ENCODE measurements at regions not wholly inside any gene's neighbourhood (a gene's known extent, or its start where the extent isn't known, plus 50 kb on each side); places are given as distances from the start of the nearest gene placed in this dataset.

DNA sequence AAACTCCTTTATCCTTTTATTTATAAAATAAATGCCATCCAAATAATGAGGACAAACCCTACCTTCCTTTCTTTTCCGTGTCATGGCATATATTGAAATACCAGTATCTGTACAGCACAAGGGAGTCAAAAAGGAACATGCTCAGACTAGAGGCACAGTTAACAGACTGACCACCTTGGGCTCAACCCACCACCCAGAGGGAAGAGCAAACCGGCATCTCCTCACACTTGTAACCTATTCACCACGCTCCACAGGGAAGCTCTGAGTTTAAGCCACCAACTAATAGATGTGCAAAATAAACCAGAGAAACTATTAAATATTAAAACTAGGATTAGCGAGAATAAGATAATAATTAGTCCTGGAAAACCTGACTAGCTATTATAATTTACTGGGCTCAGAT is 112.7 kb downstream of the SIPA1L2 start:
- Histone ChIP-seq H3K4me3 (replicated peaks; ENCODE audit: insufficient read depth, low read length) (no peak overlapping the region), H3K27ac (replicated peaks) (no peak overlapping the region), H3K27me3 (ENCODE audit: insufficient read depth, poor library complexity, severe bottlenecking) (no peaks in the 10 kb centered on the region)
- TF ChIP-seq POLR2AphosphoS5 (IDR thresholded peaks at IDR 0.05; ENCODE audit: low read depth) (no peak), GABPA (IDR thresholded peaks at IDR 0.05; ENCODE audit: low read depth) (no peak), SPI1 (IDR thresholded peaks at IDR 0.05; ENCODE audit: borderline replicate concordance, low read depth) (no peak)
- TF ChIP-seq, protein P1, sequence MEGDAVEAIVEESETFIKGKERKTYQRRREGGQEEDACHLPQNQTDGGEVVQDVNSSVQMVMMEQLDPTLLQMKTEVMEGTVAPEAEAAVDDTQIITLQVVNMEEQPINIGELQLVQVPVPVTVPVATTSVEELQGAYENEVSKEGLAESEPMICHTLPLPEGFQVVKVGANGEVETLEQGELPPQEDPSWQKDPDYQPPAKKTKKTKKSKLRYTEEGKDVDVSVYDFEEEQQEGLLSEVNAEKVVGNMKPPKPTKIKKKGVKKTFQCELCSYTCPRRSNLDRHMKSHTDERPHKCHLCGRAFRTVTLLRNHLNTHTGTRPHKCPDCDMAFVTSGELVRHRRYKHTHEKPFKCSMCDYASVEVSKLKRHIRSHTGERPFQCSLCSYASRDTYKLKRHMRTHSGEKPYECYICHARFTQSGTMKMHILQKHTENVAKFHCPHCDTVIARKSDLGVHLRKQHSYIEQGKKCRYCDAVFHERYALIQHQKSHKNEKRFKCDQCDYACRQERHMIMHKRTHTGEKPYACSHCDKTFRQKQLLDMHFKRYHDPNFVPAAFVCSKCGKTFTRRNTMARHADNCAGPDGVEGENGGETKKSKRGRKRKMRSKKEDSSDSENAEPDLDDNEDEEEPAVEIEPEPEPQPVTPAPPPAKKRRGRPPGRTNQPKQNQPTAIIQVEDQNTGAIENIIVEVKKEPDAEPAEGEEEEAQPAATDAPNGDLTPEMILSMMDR (IDR thresholded peaks at IDR 0.05; ENCODE audit: insufficient read depth, low read length) = no peak
- TF ChIP-seq, protein P2, sequence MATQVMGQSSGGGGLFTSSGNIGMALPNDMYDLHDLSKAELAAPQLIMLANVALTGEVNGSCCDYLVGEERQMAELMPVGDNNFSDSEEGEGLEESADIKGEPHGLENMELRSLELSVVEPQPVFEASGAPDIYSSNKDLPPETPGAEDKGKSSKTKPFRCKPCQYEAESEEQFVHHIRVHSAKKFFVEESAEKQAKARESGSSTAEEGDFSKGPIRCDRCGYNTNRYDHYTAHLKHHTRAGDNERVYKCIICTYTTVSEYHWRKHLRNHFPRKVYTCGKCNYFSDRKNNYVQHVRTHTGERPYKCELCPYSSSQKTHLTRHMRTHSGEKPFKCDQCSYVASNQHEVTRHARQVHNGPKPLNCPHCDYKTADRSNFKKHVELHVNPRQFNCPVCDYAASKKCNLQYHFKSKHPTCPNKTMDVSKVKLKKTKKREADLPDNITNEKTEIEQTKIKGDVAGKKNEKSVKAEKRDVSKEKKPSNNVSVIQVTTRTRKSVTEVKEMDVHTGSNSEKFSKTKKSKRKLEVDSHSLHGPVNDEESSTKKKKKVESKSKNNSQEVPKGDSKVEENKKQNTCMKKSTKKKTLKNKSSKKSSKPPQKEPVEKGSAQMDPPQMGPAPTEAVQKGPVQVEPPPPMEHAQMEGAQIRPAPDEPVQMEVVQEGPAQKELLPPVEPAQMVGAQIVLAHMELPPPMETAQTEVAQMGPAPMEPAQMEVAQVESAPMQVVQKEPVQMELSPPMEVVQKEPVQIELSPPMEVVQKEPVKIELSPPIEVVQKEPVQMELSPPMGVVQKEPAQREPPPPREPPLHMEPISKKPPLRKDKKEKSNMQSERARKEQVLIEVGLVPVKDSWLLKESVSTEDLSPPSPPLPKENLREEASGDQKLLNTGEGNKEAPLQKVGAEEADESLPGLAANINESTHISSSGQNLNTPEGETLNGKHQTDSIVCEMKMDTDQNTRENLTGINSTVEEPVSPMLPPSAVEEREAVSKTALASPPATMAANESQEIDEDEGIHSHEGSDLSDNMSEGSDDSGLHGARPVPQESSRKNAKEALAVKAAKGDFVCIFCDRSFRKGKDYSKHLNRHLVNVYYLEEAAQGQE (IDR thresholded peaks at IDR 0.05; ENCODE audit: insufficient replicate concordance, low read depth) = no peak
- no peak for DNase-seq (ENCODE audit: low read depth in 1 of 2, low spot score in 1 of 2)

DNA sequence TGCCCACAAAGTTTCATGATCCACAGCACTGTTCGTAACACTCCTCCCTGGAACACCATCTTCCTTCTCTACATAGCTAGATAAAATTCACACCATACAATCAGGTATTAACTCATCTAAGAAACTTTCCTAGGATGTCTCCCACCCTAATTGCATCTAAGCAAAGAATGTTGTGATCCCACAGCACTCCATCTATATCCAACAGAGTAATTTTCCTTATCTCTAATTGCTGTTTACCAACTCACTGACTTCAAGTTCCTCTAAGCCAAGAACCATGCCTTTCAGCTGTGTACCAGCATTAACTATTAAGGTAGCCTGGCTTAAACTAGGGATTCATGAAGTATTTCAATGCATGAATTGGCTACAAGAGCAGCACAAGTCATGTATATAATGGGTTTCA is 114.2 kb downstream of the SIPA1L2 start:
- H3K27ac ChIP-seq (replicated peaks) = no peak overlapping the region
- no peak for DNase-seq (ENCODE audit: low read depth in 1 of 2, low spot score in 1 of 2)
- H3K27me3 ChIP-seq (ENCODE audit: insufficient read depth, poor library complexity, severe bottlenecking) = no peaks in the 10 kb centered on the region
- TF ChIP-seq GABPA (IDR thresholded peaks at IDR 0.05; ENCODE audit: low read depth) (no peak), SPI1 (IDR thresholded peaks at IDR 0.05; ENCODE audit: borderline replicate concordance, low read depth) (no peak), POLR2AphosphoS5 (IDR thresholded peaks at IDR 0.05; ENCODE audit: low read depth) (no peak)
- TF ChIP-seq, protein P1 (IDR thresholded peaks at IDR 0.05; ENCODE audit: insufficient read depth, low read length) = no peak
- TF ChIP-seq, protein P2 (IDR thresholded peaks at IDR 0.05; ENCODE audit: insufficient replicate concordance, low read depth) = no peak
- no peak overlapping the region for H3K4me3 ChIP-seq (replicated peaks; ENCODE audit: insufficient read depth, low read length)

DNA sequence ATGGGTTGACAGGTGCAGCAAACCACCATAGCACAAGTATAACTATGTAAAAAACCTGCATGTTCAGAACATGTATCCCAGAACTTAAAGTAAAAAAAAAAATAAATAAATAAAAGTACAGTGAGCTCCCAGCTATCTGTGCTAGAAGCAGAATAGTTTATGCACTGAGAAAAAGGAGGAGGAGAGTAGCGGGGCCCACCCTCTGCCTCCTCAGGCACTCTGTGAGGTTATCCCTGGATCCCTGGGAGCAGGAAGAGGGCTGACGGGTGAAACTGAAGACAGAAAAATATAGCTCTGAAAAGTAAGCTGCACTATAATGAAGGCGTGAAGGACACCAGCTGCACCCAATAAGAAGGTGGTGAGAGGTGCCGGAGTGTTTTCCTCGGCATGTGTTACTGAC is 117.2 kb downstream of the SIPA1L2 start:
- Histone ChIP-seq H3K4me3 (replicated peaks; ENCODE audit: insufficient read depth, low read length) (no peak overlapping the region), H3K27ac (replicated peaks) (no peak overlapping the region), H3K27me3 (ENCODE audit: insufficient read depth, poor library complexity, severe bottlenecking) (no peaks in the 10 kb centered on the region)
- TF ChIP-seq, protein P1 (IDR thresholded peaks at IDR 0.05; ENCODE audit: insufficient read depth, low read length) = no peak
- TF ChIP-seq GABPA (IDR thresholded peaks at IDR 0.05; ENCODE audit: low read depth) (no peak), POLR2AphosphoS5 (IDR thresholded peaks at IDR 0.05; ENCODE audit: low read depth) (no peak), SPI1 (IDR thresholded peaks at IDR 0.05; ENCODE audit: borderline replicate concordance, low read depth) (no peak)
- TF ChIP-seq, protein P2 (IDR thresholded peaks at IDR 0.05; ENCODE audit: insufficient replicate concordance, low read depth) = no peak
- no peak for DNase-seq (ENCODE audit: low read depth in 1 of 2, low spot score in 1 of 2)
